ENCODE measurements at regions not wholly inside any gene's neighbourhood (a gene's known extent, or its start where the extent isn't known, plus 50 kb on each side); places are given as distances from the start of the nearest gene placed in this dataset.

DNA sequence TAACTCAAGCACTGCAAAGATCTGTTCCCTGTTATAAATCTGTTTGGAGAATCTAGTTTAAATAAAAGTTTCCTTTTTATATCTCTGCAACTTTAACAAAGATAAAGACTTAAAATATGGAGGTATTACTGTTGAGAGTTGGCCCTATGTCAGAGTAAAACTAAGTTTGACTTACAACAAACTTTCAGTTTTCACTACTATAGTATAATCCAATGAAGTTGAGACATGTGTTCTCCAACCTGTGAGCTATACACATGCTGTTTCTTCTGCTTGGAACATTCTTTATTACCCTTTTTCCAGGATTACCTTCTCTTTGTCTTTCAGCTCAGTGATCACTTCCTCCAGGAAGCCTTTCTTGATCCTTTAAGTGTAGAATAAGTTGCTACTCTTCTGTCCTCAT lies 1109.3 kb downstream of the MAT2B start:
- Histone ChIP-seq H3K27me3 (ENCODE audit: control insufficient read depth, extremely low read depth, insufficient read depth, low read length) (no peaks in the 10 kb centered on the region), H3K9me1 (ENCODE audit: control insufficient read depth, extremely low read depth, insufficient read depth, low read length) (no peaks in the 10 kb centered on the region), H3K27ac (ENCODE audit: control insufficient read depth, insufficient read depth, low read length) (no peak overlapping the region), H2AFZ (ENCODE audit: control insufficient read depth, low read length) (no peak overlapping the region), H3K4me1 (ENCODE audit: control insufficient read depth, extremely low read depth, insufficient read depth, low read length) (no peaks in the 10 kb centered on the region), H4K20me1 (ENCODE audit: control insufficient read depth, extremely low read depth, insufficient read depth, low read length) (no peaks in the 10 kb centered on the region), H3K79me2 (ENCODE audit: control insufficient read depth, insufficient read depth, low read length) (no peaks in the 10 kb centered on the region), H3K4me3 (ENCODE audit: control insufficient read depth in 2 of 3, extremely low read depth in 1 of 3, insufficient read depth in 2 of 3, low read depth in 1 of 3, low read length in 3 of 3) (no peak overlapping the region), H3K4me2 (ENCODE audit: control insufficient read depth, extremely low read depth, insufficient read depth, low read depth, low read length) (no peak overlapping the region), H3K36me3 (ENCODE audit: control insufficient read depth in 2 of 2, extremely low read depth in 1 of 2, insufficient read depth in 2 of 2, low read length in 2 of 2) (no peaks in the 10 kb centered on the region), H3K9ac (ENCODE audit: control insufficient read depth, extremely low read depth, insufficient read depth, low read length) (no peak overlapping the region), H3K9me3 (ENCODE audit: control insufficient read depth, low read depth, low read length) (no peaks in the 10 kb centered on the region)
- DNase-seq (ENCODE audit: low read depth, low spot score) (no peak), FAIRE-seq (no peak)
- dilution Hi-C loops (cut with MboI; ENCODE audit: extremely low pct_ligation_motif_present, low sequenced_read_pairs): no loop called here
- TF ChIP-seq, protein P1, sequence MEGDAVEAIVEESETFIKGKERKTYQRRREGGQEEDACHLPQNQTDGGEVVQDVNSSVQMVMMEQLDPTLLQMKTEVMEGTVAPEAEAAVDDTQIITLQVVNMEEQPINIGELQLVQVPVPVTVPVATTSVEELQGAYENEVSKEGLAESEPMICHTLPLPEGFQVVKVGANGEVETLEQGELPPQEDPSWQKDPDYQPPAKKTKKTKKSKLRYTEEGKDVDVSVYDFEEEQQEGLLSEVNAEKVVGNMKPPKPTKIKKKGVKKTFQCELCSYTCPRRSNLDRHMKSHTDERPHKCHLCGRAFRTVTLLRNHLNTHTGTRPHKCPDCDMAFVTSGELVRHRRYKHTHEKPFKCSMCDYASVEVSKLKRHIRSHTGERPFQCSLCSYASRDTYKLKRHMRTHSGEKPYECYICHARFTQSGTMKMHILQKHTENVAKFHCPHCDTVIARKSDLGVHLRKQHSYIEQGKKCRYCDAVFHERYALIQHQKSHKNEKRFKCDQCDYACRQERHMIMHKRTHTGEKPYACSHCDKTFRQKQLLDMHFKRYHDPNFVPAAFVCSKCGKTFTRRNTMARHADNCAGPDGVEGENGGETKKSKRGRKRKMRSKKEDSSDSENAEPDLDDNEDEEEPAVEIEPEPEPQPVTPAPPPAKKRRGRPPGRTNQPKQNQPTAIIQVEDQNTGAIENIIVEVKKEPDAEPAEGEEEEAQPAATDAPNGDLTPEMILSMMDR (optimal IDR thresholded peaks at IDR 0.05 in 1 of 3, IDR thresholded peaks at IDR 0.05 in 1 of 3, conservative IDR thresholded peaks at IDR 0.05 in 1 of 3; ENCODE audit: extremely low read depth in 1 of 3, insufficient read depth in 2 of 3, low read length in 3 of 3): no peak
- no peak for TF ChIP-seq EZH2 (IDR thresholded peaks at IDR 0.05; ENCODE audit: low read length)

DNA sequence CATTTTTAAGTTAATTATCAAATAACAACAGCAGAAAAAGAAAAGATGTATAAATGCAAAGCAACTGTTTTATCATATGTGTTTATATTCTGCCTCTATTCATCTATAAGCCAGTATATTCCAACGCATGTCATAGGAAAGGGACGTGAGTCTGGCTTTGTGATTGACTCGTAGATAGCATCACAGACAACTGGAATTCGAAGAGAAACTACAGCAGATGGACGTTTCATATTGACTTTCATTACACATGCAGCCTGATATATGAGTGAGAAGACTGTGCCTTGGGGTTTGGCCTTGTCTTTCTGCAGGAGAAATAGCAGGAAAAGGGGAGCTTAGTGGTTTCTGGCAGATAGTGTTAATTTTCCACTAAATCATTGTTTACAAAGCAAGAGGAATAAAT lies 1111.9 kb downstream of the MAT2B start:
- dilution Hi-C loops (cut with MboI; ENCODE audit: extremely low pct_ligation_motif_present, low sequenced_read_pairs): no loop called here

More for the DNA sequence above, 1111.9 kb downstream of the MAT2B start:
- Histone ChIP-seq H3K27ac (ENCODE audit: control insufficient read depth, insufficient read depth, low read length) (no peak overlapping the region), H3K4me1 (ENCODE audit: control insufficient read depth, extremely low read depth, insufficient read depth, low read length) (no peaks in the 10 kb centered on the region), H3K36me3 (ENCODE audit: control insufficient read depth in 2 of 2, extremely low read depth in 1 of 2, insufficient read depth in 2 of 2, low read length in 2 of 2) (no peaks in the 10 kb centered on the region), H3K4me3 (ENCODE audit: control insufficient read depth in 2 of 3, extremely low read depth in 1 of 3, insufficient read depth in 2 of 3, low read depth in 1 of 3, low read length in 3 of 3) (no peak overlapping the region), H3K9me3 (ENCODE audit: control insufficient read depth, low read depth, low read length) (no peaks in the 10 kb centered on the region), H3K9me1 (ENCODE audit: control insufficient read depth, extremely low read depth, insufficient read depth, low read length) (no peaks in the 10 kb centered on the region), H4K20me1 (ENCODE audit: control insufficient read depth, extremely low read depth, insufficient read depth, low read length) (no peaks in the 10 kb centered on the region), H2AFZ (ENCODE audit: control insufficient read depth, low read length) (no peak overlapping the region), H3K4me2 (ENCODE audit: control insufficient read depth, extremely low read depth, insufficient read depth, low read depth, low read length) (no peak overlapping the region), H3K9ac (ENCODE audit: control insufficient read depth, extremely low read depth, insufficient read depth, low read length) (no peak overlapping the region), H3K27me3 (ENCODE audit: control insufficient read depth, extremely low read depth, insufficient read depth, low read length) (no peaks in the 10 kb centered on the region), H3K79me2 (ENCODE audit: control insufficient read depth, insufficient read depth, low read length) (no peaks in the 10 kb centered on the region)
- DNase-seq (ENCODE audit: low read depth, low spot score) (no peak), FAIRE-seq (no peak)
- TF ChIP-seq, protein P1 (optimal IDR thresholded peaks at IDR 0.05 in 1 of 3, IDR thresholded peaks at IDR 0.05 in 1 of 3, conservative IDR thresholded peaks at IDR 0.05 in 1 of 3; ENCODE audit: extremely low read depth in 1 of 3, insufficient read depth in 2 of 3, low read length in 3 of 3): no peak
- TF ChIP-seq EZH2 (IDR thresholded peaks at IDR 0.05; ENCODE audit: low read length): no peak

All from keratinocyte (primary cell).